Epithelial cell of proximal tubule (primary cell): ENCODE measurements at regions not wholly inside any gene's neighbourhood (a gene's known extent, or its start where the extent isn't known, plus 50 kb on each side); places are given as distances from the start of the nearest gene placed in this dataset.
A peak's percentile ranks its signal among the peaks of the same experiment; 100 is the strongest.

Experiments used
- DNase-seq: peaks from one replicate; pipeline ENCODE4 v3.0.0-alpha.2; 2011; ENCODE audit warnings: low read depth
- H3K4me3 ChIP-seq: 2 replicates; pipeline ENCODE4 v1.5.1; 2011; ENCODE audit warnings: low read depth, mild to moderate bottlenecking, low read length
- CTCF ChIP-seq: conservative IDR thresholded peaks from 2 replicates; pipeline ENCODE4 v1.5.1; 2012; ENCODE audit warnings: low read depth, mild to moderate bottlenecking, low read length

- TF ChIP-seq CTCF, result no peak
- no peak for DNase-seq
- H3K4me3 ChIP-seq, result no peak overlapping the region
These were observed 269.2 kb downstream of the TRIML1 start for GRCh38 chr4:188408244-188409030.

GRCh38 chr4:188409851-188410250, 270.6 kb downstream of the TRIML1 start:
- TF ChIP-seq CTCF, result no peak
- DNase-seq, result no peak
- no peak overlapping the region for H3K4me3 ChIP-seq

GRCh38 chr4:188411805-188412204, 272.6 kb downstream of the TRIML1 start:
- DNase-seq, result no peak
- H3K4me3 ChIP-seq, result no peak overlapping the region
- no peak for TF ChIP-seq CTCF

- no peak overlapping the region for H3K4me3 ChIP-seq
- no peak for DNase-seq
- TF ChIP-seq CTCF, result no peak
These were observed 273.3 kb downstream of the TRIML1 start for GRCh38 chr4:188412499-188412898.

- no peak for TF ChIP-seq CTCF
- H3K4me3 ChIP-seq, result no peak overlapping the region
- DNase-seq, result no peak
These were observed 275.2 kb downstream of the TRIML1 start for GRCh38 chr4:188414441-188414840.

GRCh38 chr4:188417181-188417580, 277.9 kb downstream of the TRIML1 start:
- peak; percentile 36 for TF ChIP-seq CTCF
- DNase-seq, result no peak
- H3K4me3 ChIP-seq, result no peak overlapping the region

- no peak overlapping the region for H3K4me3 ChIP-seq
- peak; percentile 48 for DNase-seq
- no peak for TF ChIP-seq CTCF
These were observed 283.8 kb downstream of the TRIML1 start for GRCh38 chr4:188423039-188423438.
